GM10248 (cell line): ENCODE measurements at regions not wholly inside any gene's neighbourhood (a gene's known extent, or its start where the extent isn't known, plus 50 kb on each side); places are given as distances from the start of the nearest gene placed in this dataset.
"Not testable (repeated sequence)": the region's sequence is repeated elsewhere in the genome, so short reads cannot be mapped to it uniquely, and the experiment has no call there.

Experiments used
- CTCF ChIA-PET: fragments of 300-600 bp; sonication (Branson Sonifier 250); formaldehyde crosslinking; extraction: SDS; loops from one replicate; lab custom pipeline; 2021; ENCODE audit warnings: antibody characterized with exemption; lab: Yijun Ruan, JAX
- POLR2A ChIA-PET: fragments of 350-650 bp; sonication (Branson Sonifier 250); formaldehyde crosslinking; extraction: SDS; loops from one replicate; lab custom pipeline; 2020; ENCODE audit warnings: antibody characterized with exemption; lab: Yijun Ruan, JAX
- DNase-seq: peaks from one replicate; pipeline ENCODE4 v3.0.0; 2012; ENCODE audit errors: extremely low spot score
- TF ChIP-seq, protein P1 (sequence below): IDR thresholded peaks from 2 replicates; pipeline ENCODE4 v1.5.1; 2012; ENCODE audit warnings: mild to moderate bottlenecking, low read depth; ENCODE audit errors: extremely low read depth, missing control alignments, control extremely low read depth

DNA sequence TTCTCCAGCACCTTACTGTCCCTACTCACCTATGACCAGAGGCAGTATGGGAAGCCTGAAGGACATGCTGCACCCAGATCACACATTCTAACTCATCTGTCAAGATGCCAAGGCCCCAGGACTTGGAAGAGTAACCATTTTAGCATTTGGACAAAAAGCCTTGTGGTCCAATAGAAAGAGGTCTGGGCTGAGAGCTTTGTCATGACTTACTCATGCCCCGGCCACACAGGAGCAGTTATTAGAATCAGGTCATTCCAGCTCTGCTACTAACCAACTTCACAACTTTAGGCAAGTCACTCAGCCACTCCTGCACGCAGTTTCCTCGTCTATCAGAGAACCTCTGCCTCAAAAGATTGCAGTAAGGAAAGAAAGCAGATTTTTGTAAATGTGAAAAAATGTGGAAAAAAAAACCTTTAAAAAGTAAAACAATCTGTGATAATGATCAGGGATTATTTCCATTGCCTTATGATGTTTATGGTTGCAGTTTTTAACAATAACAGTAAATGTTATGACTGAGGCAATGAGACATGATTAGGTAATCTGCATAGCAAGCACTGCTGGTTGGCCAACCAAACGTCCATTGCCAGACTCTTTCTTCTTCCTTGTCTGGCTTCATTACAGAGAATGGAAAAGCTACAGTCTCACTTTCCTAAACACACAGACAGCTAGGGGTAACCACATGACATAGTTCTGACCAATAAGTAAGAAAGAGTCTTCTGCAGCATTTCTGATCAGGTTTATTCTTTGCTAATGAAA lies 255.4 kb upstream of the CHAC2 start:
- POLR2A ChIA-PET = no interaction called here
- no peak for DNase-seq

GRCh38 chr2:53511549-53511948 lies 256.1 kb upstream of the CHAC2 start:
- TF ChIP-seq, protein P1, sequence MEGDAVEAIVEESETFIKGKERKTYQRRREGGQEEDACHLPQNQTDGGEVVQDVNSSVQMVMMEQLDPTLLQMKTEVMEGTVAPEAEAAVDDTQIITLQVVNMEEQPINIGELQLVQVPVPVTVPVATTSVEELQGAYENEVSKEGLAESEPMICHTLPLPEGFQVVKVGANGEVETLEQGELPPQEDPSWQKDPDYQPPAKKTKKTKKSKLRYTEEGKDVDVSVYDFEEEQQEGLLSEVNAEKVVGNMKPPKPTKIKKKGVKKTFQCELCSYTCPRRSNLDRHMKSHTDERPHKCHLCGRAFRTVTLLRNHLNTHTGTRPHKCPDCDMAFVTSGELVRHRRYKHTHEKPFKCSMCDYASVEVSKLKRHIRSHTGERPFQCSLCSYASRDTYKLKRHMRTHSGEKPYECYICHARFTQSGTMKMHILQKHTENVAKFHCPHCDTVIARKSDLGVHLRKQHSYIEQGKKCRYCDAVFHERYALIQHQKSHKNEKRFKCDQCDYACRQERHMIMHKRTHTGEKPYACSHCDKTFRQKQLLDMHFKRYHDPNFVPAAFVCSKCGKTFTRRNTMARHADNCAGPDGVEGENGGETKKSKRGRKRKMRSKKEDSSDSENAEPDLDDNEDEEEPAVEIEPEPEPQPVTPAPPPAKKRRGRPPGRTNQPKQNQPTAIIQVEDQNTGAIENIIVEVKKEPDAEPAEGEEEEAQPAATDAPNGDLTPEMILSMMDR = no peak
- CTCF ChIA-PET = no interaction called here
- no peak for DNase-seq
- POLR2A ChIA-PET = no interaction called here

More for the DNA sequence above, 255.4 kb upstream of the CHAC2 start:
- TF ChIP-seq, protein P1 = no peak
- CTCF ChIA-PET = no interaction called here

GRCh38 chr2:53510401-53510800 lies 257.2 kb upstream of the CHAC2 start:
- CTCF ChIA-PET = interaction anchor here (1.0 kb wide), 1 partner anchor 15 kb away, joined by 3 read pairs; no protein-coding TSS in a partner anchor
- POLR2A ChIA-PET = no interaction called here
- no peak for DNase-seq
- TF ChIP-seq, protein P1 = no peak

GRCh38 chr2:53509831-53510388 lies 257.7 kb upstream of the CHAC2 start:
- ChIA-PET CTCF (no interaction called here), POLR2A (no interaction called here)
- no peak for DNase-seq
- TF ChIP-seq, protein P1 = no peak

DNA sequence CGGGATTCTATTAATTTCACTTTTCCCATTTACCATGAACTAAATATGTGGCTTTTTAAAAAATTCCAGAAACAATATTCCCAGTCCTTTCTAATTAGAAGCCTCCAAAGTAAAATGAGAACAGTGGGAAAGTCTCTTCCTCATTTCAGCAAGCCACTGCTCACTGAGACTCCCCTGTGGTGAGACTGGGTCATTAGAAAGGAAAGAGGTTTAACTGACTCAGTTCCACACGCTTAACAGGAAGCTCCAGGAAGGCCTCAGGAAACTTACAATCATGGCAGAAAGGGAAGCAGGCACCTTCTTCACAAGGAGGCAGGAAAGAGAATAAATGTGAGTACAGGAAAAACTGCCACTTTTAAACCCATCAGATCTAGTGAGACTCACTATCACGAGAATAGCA lies 258.9 kb upstream of the CHAC2 start:
- no peak for DNase-seq
- TF ChIP-seq, protein P1 = no peak
- CTCF ChIA-PET = no interaction called here
- POLR2A ChIA-PET = no interaction called here

GRCh38 chr2:53507070-53507469 lies 260.5 kb upstream of the CHAC2 start:
- DNase-seq, CTCF ChIA-PET, POLR2A ChIA-PET: not testable (repeated sequence)

- TF ChIP-seq, protein P1 = no peak
- ChIA-PET CTCF (no interaction called here), POLR2A (no interaction called here)
- DNase-seq = no peak
Observed at GRCh38 chr2:53505826-53506225, 261.8 kb upstream of the CHAC2 start.
